ENCODE measurements at regions not wholly inside any gene's neighbourhood (a gene's known extent, or its start where the extent isn't known, plus 50 kb on each side); places are given as distances from the start of the nearest gene placed in this dataset.

- Histone ChIP-seq H3K27me3 (replicated peaks in 1 of 2; ENCODE audit: control insufficient read depth in 2 of 2, insufficient read depth in 2 of 2, low read length in 1 of 2) (no peaks in the 10 kb centered on the region; a peak in 1 of 4 replicates), H3K4me1 (ENCODE audit: control insufficient read depth, insufficient read depth, low read length) (no peaks in the 10 kb centered on the region), H2AFZ (ENCODE audit: control insufficient read depth, low read depth, low read length) (no peak overlapping the region), H3K4me2 (ENCODE audit: control insufficient read depth, insufficient read depth) (no peak overlapping the region), H3K27ac (ENCODE audit: control insufficient read depth, insufficient read depth) (no peak overlapping the region), H3K36me3 (ENCODE audit: control insufficient read depth in 2 of 2, insufficient read depth in 2 of 2, low read length in 1 of 2) (no peaks in the 10 kb centered on the region), H3K9ac (ENCODE audit: control insufficient read depth, insufficient read depth, low read length) (no peak overlapping the region), H4K20me1 (ENCODE audit: control insufficient read depth, insufficient read depth) (no peaks in the 10 kb centered on the region), H3K9me3 (replicated peaks; ENCODE audit: control insufficient read depth, insufficient read depth, low read length) (no peaks in the 10 kb centered on the region), H3K4me3 (no peak overlapping the region), H3K79me2 (ENCODE audit: control insufficient read depth, insufficient read depth, low read length) (no peaks in the 10 kb centered on the region)
- ChIA-PET SMC1A (ENCODE audit: uncharacterized antibody, unreplicated experiment) (no interaction called here), CTCF (no interaction called here), POLR2A (interaction anchor here (0.6 kb wide), 1 partner anchor 59 kb away, joined by 4 read pairs; no protein-coding TSS in a partner anchor), RAD21 (ENCODE audit: unreplicated experiment) (no interaction called here)
- WGBS (ENCODE audit: insufficient coverage, insufficient replicate concordance, low lambda C conversion rate, missing lambda C conversion rate): 37% methylated on average over 14 of the region's 14 CpGs
- BruUV-seq (replicated peaks): no TSS peak
- TF ChIP-seq IRF4 (IDR thresholded peaks at IDR 0.05; ENCODE audit: low read depth, low read length) (no peak), LARP7 (IDR thresholded peaks at IDR 0.05) (no peak), RB1 (IDR thresholded peaks at IDR 0.05; ENCODE audit: borderline replicate concordance) (no peak), MTA3 (IDR thresholded peaks at IDR 0.05; ENCODE audit: borderline replicate concordance, low read length) (no peak), ZNF592 (IDR thresholded peaks at IDR 0.05) (no peak), NR2F1 (conservative IDR thresholded peaks at IDR 0.05) (no peak), HCFC1 (IDR thresholded peaks at IDR 0.05; ENCODE audit: low read length) (no peak), RUNX3 (IDR thresholded peaks at IDR 0.05; ENCODE audit: low read length) (no peak), RAD51 (IDR thresholded peaks at IDR 0.05) (no peak), EZH2 (IDR thresholded peaks at IDR 0.05; ENCODE audit: borderline replicate concordance, control insufficient read depth, low read depth, low read length) (no peak), SUZ12 (IDR thresholded peaks at IDR 0.05; ENCODE audit: unreplicated experiment) (no peak), IRF5 (IDR thresholded peaks at IDR 0.05; ENCODE audit: borderline replicate concordance) (no peak), DPF2 (IDR thresholded peaks at IDR 0.05) (no peak)
- intact Hi-C loops (cut with micrococcal nuclease; ENCODE audit: unreplicated experiment): no loop called here
- DNase-seq (ENCODE audit: low read depth, low spot score) (no peak), ATAC-seq (no peak), FAIRE-seq (no peak)
- in situ Hi-C loops (cut with MboI): no loop called here
Measured at GRCh38 chr9:135035781-135036760, 51.4 kb upstream of the OLFM1 start.
